ENCODE measurements at regions not wholly inside any gene's neighbourhood (a gene's known extent, or its start where the extent isn't known, plus 50 kb on each side); places are given as distances from the start of the nearest gene placed in this dataset.
"Not testable (repeated sequence)": the region's sequence is repeated elsewhere in the genome, so short reads cannot be mapped to it uniquely, and the experiment has no call there.

GRCh38 chr1:148372051-148372726 is 110.9 kb downstream of the PPIAL4G start:
- TF ChIP-seq, protein P1, sequence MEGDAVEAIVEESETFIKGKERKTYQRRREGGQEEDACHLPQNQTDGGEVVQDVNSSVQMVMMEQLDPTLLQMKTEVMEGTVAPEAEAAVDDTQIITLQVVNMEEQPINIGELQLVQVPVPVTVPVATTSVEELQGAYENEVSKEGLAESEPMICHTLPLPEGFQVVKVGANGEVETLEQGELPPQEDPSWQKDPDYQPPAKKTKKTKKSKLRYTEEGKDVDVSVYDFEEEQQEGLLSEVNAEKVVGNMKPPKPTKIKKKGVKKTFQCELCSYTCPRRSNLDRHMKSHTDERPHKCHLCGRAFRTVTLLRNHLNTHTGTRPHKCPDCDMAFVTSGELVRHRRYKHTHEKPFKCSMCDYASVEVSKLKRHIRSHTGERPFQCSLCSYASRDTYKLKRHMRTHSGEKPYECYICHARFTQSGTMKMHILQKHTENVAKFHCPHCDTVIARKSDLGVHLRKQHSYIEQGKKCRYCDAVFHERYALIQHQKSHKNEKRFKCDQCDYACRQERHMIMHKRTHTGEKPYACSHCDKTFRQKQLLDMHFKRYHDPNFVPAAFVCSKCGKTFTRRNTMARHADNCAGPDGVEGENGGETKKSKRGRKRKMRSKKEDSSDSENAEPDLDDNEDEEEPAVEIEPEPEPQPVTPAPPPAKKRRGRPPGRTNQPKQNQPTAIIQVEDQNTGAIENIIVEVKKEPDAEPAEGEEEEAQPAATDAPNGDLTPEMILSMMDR (IDR thresholded peaks at IDR 0.05) = not testable (repeated sequence)
- TF ChIP-seq EZH2phosphoT487 (IDR thresholded peaks at IDR 0.05) = not testable (repeated sequence)

Measured in neural progenitor cell (in vitro differentiated cells).